Neural crest cell (in vitro differentiated cells): ENCODE measurements at regions not wholly inside any gene's neighbourhood (a gene's known extent, or its start where the extent isn't known, plus 50 kb on each side); places are given as distances from the start of the nearest gene placed in this dataset.

Experiments used
- DNase-seq: peaks from one replicate; pipeline ENCODE4 v3.0.0; 2021; ENCODE audit warnings: low read depth, mixed read lengths, low spot score
- H3K27ac Mint-ChIP-seq: one replicate; pipeline ENCODE4 v1.8.0; 2021; ENCODE audit warnings: mild to moderate bottlenecking, mixed read lengths; ENCODE audit not compliant: unreplicated experiment
- H3K27me3 Mint-ChIP-seq: 2 replicates; pipeline ENCODE4 v1.8.0; 2021; ENCODE audit warnings: low read depth, mild to moderate bottlenecking, mixed read lengths
- H3K36me3 Mint-ChIP-seq: 2 replicates; pipeline ENCODE4 v1.8.0; 2021; ENCODE audit warnings: low read depth, mild to moderate bottlenecking, mixed read lengths
- H3K4me1 Mint-ChIP-seq: 2 replicates; pipeline ENCODE4 v1.8.0; 2021; ENCODE audit warnings: mixed read lengths
- H3K4me3 Mint-ChIP-seq: one replicate; pipeline ENCODE4 v1.8.0; 2021; ENCODE audit warnings: mild to moderate bottlenecking, mixed read lengths
- H3K9me3 Mint-ChIP-seq: 2 replicates; pipeline ENCODE4 v1.8.0; 2021; ENCODE audit warnings: mixed read lengths
- CTCF ChIP-seq: fragments of 200-600 bp; sonication (generic); conservative IDR thresholded peaks from 2 replicates; pipeline ENCODE4 v1.5.0; 2021; ENCODE audit warnings: antibody characterized with exemption, mild to moderate bottlenecking

- no peaks in the 10 kb centered on the region for H3K9me3 Mint-ChIP-seq
- no peak for DNase-seq
- H3K4me3 Mint-ChIP-seq: no peak overlapping the region
- H3K36me3 Mint-ChIP-seq: no peaks in the 10 kb centered on the region
- no peak for TF ChIP-seq CTCF
- H3K27me3 Mint-ChIP-seq: no peaks in the 10 kb centered on the region
- no peak overlapping the region for H3K27ac Mint-ChIP-seq
- H3K4me1 Mint-ChIP-seq: no peaks in the 10 kb centered on the region
Observed at GRCh38 chr21:16563795-16564194, 834.0 kb downstream of the USP25 start.

- DNase-seq: no peak
- Mint-ChIP-seq H3K9me3 (peaks cover 2% of the 10 kb centered on the region), H3K27ac (no peak overlapping the region), H3K4me1 (peaks cover 9% of the 10 kb centered on the region), H3K27me3 (no peaks in the 10 kb centered on the region), H3K36me3 (peaks cover 7% of the 10 kb centered on the region), H3K4me3 (no peak overlapping the region)
- no peak for TF ChIP-seq CTCF
Observed at GRCh38 chr21:16568244-16568643, 838.5 kb downstream of the USP25 start.

GRCh38 chr21:16568661-16569060, 838.9 kb downstream of the USP25 start:
- no peak for DNase-seq
- no peak for TF ChIP-seq CTCF
- Mint-ChIP-seq H3K4me1 (peaks cover 9% of the 10 kb centered on the region), H3K9me3 (peaks cover 2% of the 10 kb centered on the region), H3K4me3 (no peak overlapping the region), H3K27me3 (no peaks in the 10 kb centered on the region), H3K36me3 (peaks cover 7% of the 10 kb centered on the region), H3K27ac (no peak overlapping the region)

- Mint-ChIP-seq H3K27ac (no peak overlapping the region), H3K4me3 (no peak overlapping the region), H3K4me1 (peaks cover 9% of the 10 kb centered on the region), H3K36me3 (peaks cover 7% of the 10 kb centered on the region), H3K9me3 (peaks cover 2% of the 10 kb centered on the region), H3K27me3 (no peaks in the 10 kb centered on the region)
- no peak for DNase-seq
- no peak for TF ChIP-seq CTCF
Observed at GRCh38 chr21:16569679-16570078, 839.9 kb downstream of the USP25 start.

- Mint-ChIP-seq H3K27ac (no peak overlapping the region), H3K36me3 (peaks cover 7% of the 10 kb centered on the region), H3K9me3 (peaks cover 2% of the 10 kb centered on the region), H3K4me3 (no peak overlapping the region), H3K4me1 (peaks cover 9% of the 10 kb centered on the region), H3K27me3 (no peaks in the 10 kb centered on the region)
- TF ChIP-seq CTCF: no peak
- no peak for DNase-seq
Observed at GRCh38 chr21:16570171-16570570, 840.4 kb downstream of the USP25 start.

- no peaks in the 10 kb centered on the region for H3K27me3 Mint-ChIP-seq
- DNase-seq: no peak
- H3K4me3 Mint-ChIP-seq: no peak overlapping the region
- H3K4me1 Mint-ChIP-seq: peaks cover 9% of the 10 kb centered on the region
- H3K9me3 Mint-ChIP-seq: peaks cover 2% of the 10 kb centered on the region
- H3K36me3 Mint-ChIP-seq: peaks cover 7% of the 10 kb centered on the region
- H3K27ac Mint-ChIP-seq: no peak overlapping the region
- no peak for TF ChIP-seq CTCF
Observed at GRCh38 chr21:16570856-16571255, 841.1 kb downstream of the USP25 start.
